MM.1S (cell line): ENCODE measurements at regions not wholly inside any gene's neighbourhood (a gene's known extent, or its start where the extent isn't known, plus 50 kb on each side); places are given as distances from the start of the nearest gene placed in this dataset.

Source experiments
- EZH2 ChIP-seq: fragments of 300-600 bp; sonication (generic); optimal IDR thresholded peaks from 2 replicates; pipeline ENCODE3; 2017; ENCODE audit warnings: low read depth, mild to moderate bottlenecking, antibody characterized with exemption, low read length, mixed read lengths
- TF ChIP-seq, protein P1 (sequence below): fragments of 300-600 bp; sonication (generic); IDR thresholded peaks from 2 replicates; pipeline ENCODE4 v1.5.1; 2016; ENCODE audit warnings: antibody characterized with exemption, low read length, mixed read lengths

DNA sequence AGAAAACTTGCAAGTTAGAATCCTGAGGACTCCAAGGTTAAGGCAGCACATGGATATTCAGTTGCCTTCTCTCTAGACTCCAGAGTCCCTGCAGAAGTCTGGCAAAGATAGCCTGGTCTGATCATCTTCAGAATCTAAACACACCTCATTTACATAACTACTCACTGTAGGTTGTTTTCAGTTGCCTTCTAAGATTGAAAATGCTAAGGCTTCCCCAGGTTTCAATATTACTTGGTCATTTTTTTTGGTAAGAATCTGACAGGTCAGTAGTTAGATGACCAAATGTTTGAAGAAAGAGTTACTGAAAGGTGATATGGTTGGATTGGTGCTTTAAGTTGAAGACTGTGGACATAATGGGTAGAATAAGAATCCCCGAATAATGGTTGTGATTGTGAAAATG, 205.4 kb upstream of the KCNJ16 start:
- TF ChIP-seq, protein P1, sequence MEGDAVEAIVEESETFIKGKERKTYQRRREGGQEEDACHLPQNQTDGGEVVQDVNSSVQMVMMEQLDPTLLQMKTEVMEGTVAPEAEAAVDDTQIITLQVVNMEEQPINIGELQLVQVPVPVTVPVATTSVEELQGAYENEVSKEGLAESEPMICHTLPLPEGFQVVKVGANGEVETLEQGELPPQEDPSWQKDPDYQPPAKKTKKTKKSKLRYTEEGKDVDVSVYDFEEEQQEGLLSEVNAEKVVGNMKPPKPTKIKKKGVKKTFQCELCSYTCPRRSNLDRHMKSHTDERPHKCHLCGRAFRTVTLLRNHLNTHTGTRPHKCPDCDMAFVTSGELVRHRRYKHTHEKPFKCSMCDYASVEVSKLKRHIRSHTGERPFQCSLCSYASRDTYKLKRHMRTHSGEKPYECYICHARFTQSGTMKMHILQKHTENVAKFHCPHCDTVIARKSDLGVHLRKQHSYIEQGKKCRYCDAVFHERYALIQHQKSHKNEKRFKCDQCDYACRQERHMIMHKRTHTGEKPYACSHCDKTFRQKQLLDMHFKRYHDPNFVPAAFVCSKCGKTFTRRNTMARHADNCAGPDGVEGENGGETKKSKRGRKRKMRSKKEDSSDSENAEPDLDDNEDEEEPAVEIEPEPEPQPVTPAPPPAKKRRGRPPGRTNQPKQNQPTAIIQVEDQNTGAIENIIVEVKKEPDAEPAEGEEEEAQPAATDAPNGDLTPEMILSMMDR: no peak
- no peak for TF ChIP-seq EZH2
